ENCODE measurements at regions not wholly inside any gene's neighbourhood (a gene's known extent, or its start where the extent isn't known, plus 50 kb on each side); places are given as distances from the start of the nearest gene placed in this dataset.

DNA sequence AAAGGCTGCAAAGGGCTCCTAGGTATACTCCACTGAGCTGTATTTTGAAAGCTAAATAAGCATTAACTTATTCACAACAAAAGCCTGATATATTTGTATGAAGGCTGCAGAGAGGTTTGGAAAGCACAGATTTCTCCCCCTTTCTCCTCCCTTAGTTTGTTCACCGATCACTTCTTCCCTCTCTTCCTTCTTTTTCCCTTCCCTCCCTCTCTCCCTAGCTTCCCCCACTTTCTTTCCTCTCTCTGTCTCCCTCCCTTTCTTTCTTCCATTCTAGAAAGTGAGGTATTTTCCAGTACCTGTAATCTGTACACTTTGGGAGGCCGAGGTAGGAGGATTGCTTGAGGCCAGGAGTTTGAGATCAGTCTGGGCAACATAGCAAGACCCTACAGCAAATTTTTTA lies 62.1 kb downstream of the HHEX start:
- Histone ChIP-seq H3K79me2 (ENCODE audit: insufficient read depth, low read length) (no peaks in the 10 kb centered on the region), H2AFZ (ENCODE audit: low read depth, low read length, severe bottlenecking) (no peak overlapping the region), H3K9me3 (ENCODE audit: insufficient read depth, low read length) (no peaks in the 10 kb centered on the region), H3K27me3 (ENCODE audit: low read length) (no peaks in the 10 kb centered on the region), H3F3A (ENCODE audit: insufficient read depth) (peaks cover 15% of the 10 kb centered on the region), H3K27ac (ENCODE audit: low read depth, low read length) (no peak overlapping the region), H3K9ac (ENCODE audit: low read length) (no peak overlapping the region), H4K20me1 (ENCODE audit: low read depth, low read length) (no peaks in the 10 kb centered on the region), H3K9me2 (replicated peaks; ENCODE audit: insufficient read depth, low read length) (no peaks in the 10 kb centered on the region), H3K4me3 (ENCODE audit: insufficient read depth, low read length, poor library complexity, severe bottlenecking) (no peak overlapping the region), H3K4me2 (ENCODE audit: low read depth, low read length, poor library complexity, severe bottlenecking) (no peak overlapping the region), H3K36me3 (ENCODE audit: low read length) (no peaks in the 10 kb centered on the region)
- TF ChIP-seq, protein P1, sequence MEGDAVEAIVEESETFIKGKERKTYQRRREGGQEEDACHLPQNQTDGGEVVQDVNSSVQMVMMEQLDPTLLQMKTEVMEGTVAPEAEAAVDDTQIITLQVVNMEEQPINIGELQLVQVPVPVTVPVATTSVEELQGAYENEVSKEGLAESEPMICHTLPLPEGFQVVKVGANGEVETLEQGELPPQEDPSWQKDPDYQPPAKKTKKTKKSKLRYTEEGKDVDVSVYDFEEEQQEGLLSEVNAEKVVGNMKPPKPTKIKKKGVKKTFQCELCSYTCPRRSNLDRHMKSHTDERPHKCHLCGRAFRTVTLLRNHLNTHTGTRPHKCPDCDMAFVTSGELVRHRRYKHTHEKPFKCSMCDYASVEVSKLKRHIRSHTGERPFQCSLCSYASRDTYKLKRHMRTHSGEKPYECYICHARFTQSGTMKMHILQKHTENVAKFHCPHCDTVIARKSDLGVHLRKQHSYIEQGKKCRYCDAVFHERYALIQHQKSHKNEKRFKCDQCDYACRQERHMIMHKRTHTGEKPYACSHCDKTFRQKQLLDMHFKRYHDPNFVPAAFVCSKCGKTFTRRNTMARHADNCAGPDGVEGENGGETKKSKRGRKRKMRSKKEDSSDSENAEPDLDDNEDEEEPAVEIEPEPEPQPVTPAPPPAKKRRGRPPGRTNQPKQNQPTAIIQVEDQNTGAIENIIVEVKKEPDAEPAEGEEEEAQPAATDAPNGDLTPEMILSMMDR (IDR thresholded peaks at IDR 0.05; ENCODE audit: insufficient read depth, low read length, poor library complexity, severe bottlenecking): no peak
- no peak for TF ChIP-seq EZH2phosphoT487 (conservative IDR thresholded peaks at IDR 0.05; ENCODE audit: low read length)

DNA sequence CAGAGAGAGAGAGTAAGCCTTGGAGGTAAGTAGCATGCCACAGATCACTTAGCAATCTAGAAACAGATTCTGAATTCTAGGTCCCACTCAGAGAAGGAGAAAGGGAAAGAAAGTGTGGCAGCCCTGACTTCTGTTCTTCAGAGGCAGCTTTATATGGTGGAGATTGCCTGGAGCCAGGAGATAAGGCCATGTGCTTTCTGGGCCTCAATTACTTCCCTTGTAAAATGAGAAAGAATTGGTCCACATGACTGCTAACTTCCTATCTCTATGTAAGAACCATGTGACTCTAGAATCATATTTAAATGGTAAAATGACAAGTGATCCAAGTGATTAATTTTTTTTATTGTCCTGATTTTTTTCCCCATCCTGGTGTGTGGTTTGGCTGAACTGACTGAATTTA lies 64.1 kb downstream of the HHEX start:
- H3K9ac ChIP-seq (ENCODE audit: low read length): no peak overlapping the region
- H3K27me3 ChIP-seq (ENCODE audit: low read length): no peaks in the 10 kb centered on the region
- no peak overlapping the region for H3K27ac ChIP-seq (ENCODE audit: low read depth, low read length)
- no peaks in the 10 kb centered on the region for H4K20me1 ChIP-seq (ENCODE audit: low read depth, low read length)
- H3K4me2 ChIP-seq (ENCODE audit: low read depth, low read length, poor library complexity, severe bottlenecking): no peak overlapping the region
- no peaks in the 10 kb centered on the region for H3K36me3 ChIP-seq (ENCODE audit: low read length)
- H3F3A ChIP-seq (ENCODE audit: insufficient read depth): peaks cover 35% of the 10 kb centered on the region
- no peak overlapping the region for H3K4me3 ChIP-seq (ENCODE audit: insufficient read depth, low read length, poor library complexity, severe bottlenecking)
- no peaks in the 10 kb centered on the region for H3K9me3 ChIP-seq (ENCODE audit: insufficient read depth, low read length)
- no peak overlapping the region for H2AFZ ChIP-seq (ENCODE audit: low read depth, low read length, severe bottlenecking)
- no peaks in the 10 kb centered on the region for H3K9me2 ChIP-seq (replicated peaks; ENCODE audit: insufficient read depth, low read length)
- no peaks in the 10 kb centered on the region for H3K79me2 ChIP-seq (ENCODE audit: insufficient read depth, low read length)
- no peak for TF ChIP-seq EZH2phosphoT487 (conservative IDR thresholded peaks at IDR 0.05; ENCODE audit: low read length)
- TF ChIP-seq, protein P1 (IDR thresholded peaks at IDR 0.05; ENCODE audit: insufficient read depth, low read length, poor library complexity, severe bottlenecking): no peak

DNA sequence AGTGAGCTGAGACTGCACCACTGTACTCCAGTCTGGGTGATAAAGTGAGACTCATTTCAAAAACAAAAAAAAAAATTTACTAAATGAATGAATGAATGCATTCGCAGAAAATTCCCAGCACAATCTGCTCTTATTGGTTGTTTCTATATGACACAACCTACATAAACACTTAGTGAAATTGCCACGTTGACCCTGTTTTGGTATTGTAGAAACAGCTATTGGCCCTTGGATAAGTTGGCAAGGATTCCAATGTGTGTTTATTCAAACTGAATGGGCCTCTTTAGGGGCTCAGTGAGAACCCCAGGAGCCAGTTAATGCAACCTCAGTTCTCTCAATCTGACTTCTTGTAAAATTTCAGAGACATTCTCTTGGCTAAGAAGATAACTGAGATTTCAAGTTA lies 66.0 kb downstream of the HHEX start:
- Histone ChIP-seq H3K4me2 (ENCODE audit: low read depth, low read length, poor library complexity, severe bottlenecking) (peak overlapping the region; percentile 90), H3K27ac (ENCODE audit: low read depth, low read length) (peak overlapping the region; percentile 99), H3K27me3 (ENCODE audit: low read length) (no peaks in the 10 kb centered on the region), H4K20me1 (ENCODE audit: low read depth, low read length) (no peaks in the 10 kb centered on the region), H3K4me3 (ENCODE audit: insufficient read depth, low read length, poor library complexity, severe bottlenecking) (peak overlapping the region; percentile 16), H3K9me2 (replicated peaks; ENCODE audit: insufficient read depth, low read length) (no peaks in the 10 kb centered on the region), H3K9ac (ENCODE audit: low read length) (peak overlapping the region; percentile 43), H3F3A (ENCODE audit: insufficient read depth) (peaks cover 38% of the 10 kb centered on the region), H3K79me2 (ENCODE audit: insufficient read depth, low read length) (no peaks in the 10 kb centered on the region), H3K9me3 (ENCODE audit: insufficient read depth, low read length) (no peaks in the 10 kb centered on the region), H3K36me3 (ENCODE audit: low read length) (no peaks in the 10 kb centered on the region), H2AFZ (ENCODE audit: low read depth, low read length, severe bottlenecking) (peak overlapping the region; percentile 12)
- TF ChIP-seq, protein P1 (IDR thresholded peaks at IDR 0.05; ENCODE audit: insufficient read depth, low read length, poor library complexity, severe bottlenecking): no peak
- TF ChIP-seq EZH2phosphoT487 (conservative IDR thresholded peaks at IDR 0.05; ENCODE audit: low read length): no peak
